Fibroblast of skin of abdomen (primary cell): ENCODE measurements at regions not wholly inside any gene's neighbourhood (a gene's known extent, or its start where the extent isn't known, plus 50 kb on each side); places are given as distances from the start of the nearest gene placed in this dataset.

Experiments used
- DNase-seq: peaks from one replicate; pipeline ENCODE4 v3.0.0-alpha.2; 2013

DNA sequence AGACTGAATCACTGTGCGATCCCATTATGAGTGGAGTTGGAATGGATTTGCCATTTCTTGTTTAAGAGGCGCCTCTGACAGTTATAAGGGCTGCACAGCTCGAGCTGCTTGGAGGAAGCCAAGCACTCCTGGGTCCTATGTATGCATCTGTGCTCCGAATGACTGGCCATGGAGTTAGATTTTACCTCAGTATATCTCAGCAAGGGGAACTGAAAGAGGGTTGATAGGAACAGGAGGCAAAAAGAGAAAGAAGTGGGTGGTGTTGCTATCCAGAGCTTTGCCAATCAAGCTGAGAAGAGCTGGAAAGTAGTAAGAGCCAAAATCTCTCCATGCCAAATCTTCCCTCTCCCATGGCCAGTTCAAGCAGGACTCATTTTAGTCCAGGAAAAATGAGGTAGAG is 632.0 kb upstream of the KIRREL3 start:
- no peak for DNase-seq

DNA sequence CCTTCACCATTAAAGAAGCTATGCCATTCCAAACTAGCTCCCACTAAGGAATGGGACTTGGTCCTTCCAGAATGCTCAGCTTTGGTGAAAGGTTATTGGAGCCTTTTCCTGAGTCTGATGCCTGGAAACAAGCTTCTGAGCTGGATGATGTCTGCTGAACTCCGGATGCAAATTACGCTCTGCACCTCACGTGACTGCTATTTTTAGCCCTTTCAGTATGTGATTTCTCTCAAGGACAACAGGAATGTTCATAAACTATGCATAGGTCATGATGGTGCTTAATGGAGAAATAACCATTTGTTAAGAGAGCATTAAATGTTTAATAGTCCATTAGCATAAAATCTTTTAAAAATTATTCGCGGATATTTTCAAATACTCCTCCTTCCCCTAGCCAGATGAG is 631.4 kb upstream of the KIRREL3 start:
- no peak for DNase-seq

DNA sequence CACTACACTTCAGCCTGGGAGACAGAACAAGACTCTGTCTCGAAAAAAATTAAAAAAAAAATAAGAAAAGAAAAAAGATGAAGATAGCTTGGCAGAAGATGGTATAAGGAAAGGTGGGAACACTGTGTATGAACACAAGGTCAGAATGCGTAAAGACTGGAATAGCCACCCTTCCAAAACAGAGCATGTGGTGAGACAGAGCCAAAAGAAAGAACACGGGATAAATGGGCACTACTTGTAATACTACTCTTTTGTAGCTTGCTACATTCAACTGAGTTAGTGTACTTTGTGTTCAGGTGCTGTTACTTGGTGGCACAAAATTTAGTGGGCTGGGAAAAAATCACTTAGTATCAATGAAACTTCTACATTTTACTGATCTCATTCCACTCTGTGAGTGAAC is 628.6 kb upstream of the KIRREL3 start:
- DNase-seq, result no peak

DNA sequence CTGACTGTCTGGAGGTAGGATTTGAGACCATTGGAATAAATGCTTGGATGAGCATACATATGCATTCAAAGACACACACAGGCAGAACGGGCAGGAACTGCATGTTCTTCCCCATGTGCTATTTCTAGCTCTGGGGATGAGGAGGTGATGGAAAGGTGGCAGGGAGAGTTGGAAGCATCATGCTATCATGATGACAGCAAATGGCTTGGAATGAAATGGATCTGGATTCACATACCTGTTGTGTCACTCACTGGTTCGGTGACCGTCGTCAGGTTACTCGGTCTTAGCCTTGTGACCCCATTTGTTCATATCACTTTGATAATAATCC is 627.9 kb upstream of the KIRREL3 start:
- no peak for DNase-seq

- peak; percentile 39 for DNase-seq
These were observed 627.3 kb upstream of the KIRREL3 start for GRCh38 chr11:127627629-127628457.

- no peak for DNase-seq
These were observed 626.6 kb upstream of the KIRREL3 start for GRCh38 chr11:127627204-127627603.

DNA sequence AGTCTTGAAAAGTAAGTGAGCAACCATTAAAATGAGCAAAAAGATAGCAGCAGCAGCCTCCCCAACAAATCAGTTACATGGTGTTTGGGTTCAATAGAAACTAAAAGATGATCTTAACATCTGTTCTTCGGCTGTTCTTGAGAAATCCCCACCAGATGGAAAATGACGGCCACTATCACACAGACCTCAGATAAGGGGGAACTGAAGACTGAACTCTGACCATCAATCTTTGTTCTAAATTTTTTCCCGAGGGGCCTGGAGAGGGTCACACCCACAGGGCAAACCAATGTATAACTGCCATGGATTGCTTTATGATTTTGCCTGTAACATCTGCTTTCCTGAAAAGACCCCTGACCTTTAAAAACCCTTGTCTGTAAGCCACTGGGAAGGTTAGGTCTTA is 624.8 kb upstream of the KIRREL3 start:
- DNase-seq, result no peak

- peak; percentile 51 for DNase-seq
These were observed 623.8 kb upstream of the KIRREL3 start for GRCh38 chr11:127624306-127624856.

- DNase-seq, result no peak
These were observed 622.1 kb upstream of the KIRREL3 start for GRCh38 chr11:127622686-127623085.

- DNase-seq, result no peak
These were observed 620.1 kb upstream of the KIRREL3 start for GRCh38 chr11:127620671-127621070.

GRCh38 chr11:127619946-127620345 is 619.4 kb upstream of the KIRREL3 start:
- no peak for DNase-seq

- no peak for DNase-seq
These were observed 618.2 kb upstream of the KIRREL3 start for GRCh38 chr11:127618721-127619120.

DNA sequence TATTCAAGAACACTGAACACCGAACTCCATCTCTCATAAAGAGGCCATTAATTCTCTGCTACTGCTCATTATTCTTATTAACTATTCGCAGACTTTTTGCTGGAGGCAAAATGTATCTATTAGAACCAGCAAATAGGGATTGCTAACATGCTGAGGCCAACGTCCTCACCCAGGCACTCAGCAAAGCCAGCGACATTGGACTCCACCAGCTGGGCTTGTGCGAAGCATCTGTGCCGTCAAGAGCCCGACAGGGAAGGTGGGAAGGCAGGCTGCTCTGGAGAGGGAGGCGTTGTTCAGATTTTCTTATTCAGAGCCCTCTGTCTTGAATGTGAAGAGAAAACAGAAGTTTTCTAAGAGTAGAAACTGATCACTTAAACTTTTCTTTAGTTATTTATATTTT is 615.6 kb upstream of the KIRREL3 start:
- no peak for DNase-seq

DNA sequence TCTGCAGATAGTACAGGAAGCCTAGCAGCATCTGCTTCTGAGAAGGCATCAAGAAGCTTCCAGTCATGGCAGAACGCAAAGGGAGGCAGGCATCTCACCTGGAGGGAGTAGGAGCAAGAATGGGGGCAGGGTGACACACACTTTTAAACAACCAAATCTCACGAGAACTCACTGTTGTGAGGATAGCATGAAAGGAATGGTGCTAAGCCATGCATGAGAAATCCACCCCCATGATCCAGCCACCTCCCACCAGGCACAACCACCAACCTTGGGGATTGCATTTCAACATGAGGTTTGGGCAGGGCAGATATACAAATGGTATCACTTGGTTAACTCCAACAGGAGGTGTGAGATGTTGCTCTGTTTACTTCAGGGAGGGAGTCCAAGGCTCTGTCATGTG is 612.0 kb upstream of the KIRREL3 start:
- DNase-seq, result no peak

DNA sequence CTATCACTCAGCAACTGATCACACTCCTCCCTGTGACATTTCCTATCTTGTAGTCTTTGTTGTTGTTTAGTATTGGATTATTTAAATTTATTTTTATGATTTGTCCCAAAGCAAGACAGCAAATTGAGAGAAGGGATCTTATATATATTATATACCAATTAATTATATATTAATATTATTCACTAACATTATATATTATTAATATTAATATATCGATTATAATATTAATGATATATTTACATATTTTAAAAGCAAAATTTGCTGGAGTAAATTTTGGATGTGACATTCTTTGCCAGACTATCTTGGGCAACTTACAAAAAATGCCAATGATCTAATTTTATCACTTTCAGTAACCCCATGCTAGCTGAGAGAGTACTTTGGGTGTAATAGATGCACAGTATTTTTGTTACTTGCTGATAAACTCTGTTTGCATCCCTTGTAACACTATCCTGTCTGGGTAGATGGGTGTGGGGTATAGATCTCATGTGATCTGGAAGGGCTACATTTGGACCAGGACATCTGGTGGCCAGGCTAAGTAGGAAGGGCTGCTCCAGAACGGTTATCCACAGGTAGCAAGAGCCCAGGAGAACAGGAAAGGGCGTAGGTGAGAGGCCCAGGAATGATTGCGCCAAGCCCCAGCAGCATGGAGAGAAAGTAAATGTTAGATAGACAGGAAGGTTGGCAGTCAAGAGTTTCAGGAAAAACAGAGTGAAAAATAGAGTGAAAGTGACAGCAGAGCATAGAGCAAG is 608.6 kb upstream of the KIRREL3 start:
- no peak for DNase-seq

GRCh38 chr11:127607487-127608085 is 607.0 kb upstream of the KIRREL3 start:
- DNase-seq, result no peak

GRCh38 chr11:127601578-127601977 is 601.0 kb upstream of the KIRREL3 start:
- no peak for DNase-seq

GRCh38 chr11:127600674-127601073 is 600.1 kb upstream of the KIRREL3 start:
- DNase-seq, result no peak

DNA sequence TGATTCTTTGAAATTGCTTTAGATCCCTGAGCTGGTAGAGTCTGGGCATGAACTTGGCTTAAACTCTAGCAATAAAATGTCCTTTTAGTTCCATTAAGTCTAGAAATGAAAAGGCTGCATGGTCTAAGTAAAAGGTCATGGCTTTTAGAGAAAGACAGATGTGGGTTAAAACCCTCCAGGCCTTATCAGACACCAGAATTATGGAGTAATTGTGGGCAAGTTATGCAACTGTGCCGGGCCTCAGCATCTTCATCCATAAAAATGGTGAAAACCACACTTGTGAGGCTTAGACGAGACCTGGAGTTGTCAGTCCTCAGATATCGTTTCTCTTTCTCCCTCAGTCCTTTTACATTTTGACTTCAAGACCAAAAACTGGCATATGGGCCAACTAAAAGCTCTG is 597.9 kb upstream of the KIRREL3 start:
- no peak for DNase-seq

- no peak for DNase-seq
These were observed 595.9 kb upstream of the KIRREL3 start for GRCh38 chr11:127596433-127596832.

- DNase-seq, result no peak
These were observed 591.8 kb upstream of the KIRREL3 start for GRCh38 chr11:127592371-127592770.

- DNase-seq, result no peak
These were observed 589.7 kb upstream of the KIRREL3 start for GRCh38 chr11:127590314-127590713.

DNA sequence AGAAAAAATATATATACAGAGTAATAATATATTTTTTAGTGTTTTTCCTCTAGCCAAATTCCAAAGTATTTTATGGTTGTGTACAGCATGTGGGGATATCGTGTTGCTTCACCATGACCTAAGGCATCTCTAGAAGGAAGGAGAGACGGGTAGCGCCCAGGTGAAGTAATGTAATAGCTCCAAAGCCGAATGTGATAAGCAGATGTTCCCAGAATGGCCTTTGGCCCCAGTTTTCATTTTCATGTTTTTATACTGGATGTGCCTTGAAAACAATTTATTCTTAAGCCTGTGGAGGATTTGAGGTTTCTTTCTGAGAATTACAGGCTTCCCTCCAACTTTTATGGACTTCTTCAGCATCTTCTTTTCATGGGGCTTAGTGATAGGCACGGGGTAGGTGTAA is 587.9 kb upstream of the KIRREL3 start:
- DNase-seq, result no peak

DNA sequence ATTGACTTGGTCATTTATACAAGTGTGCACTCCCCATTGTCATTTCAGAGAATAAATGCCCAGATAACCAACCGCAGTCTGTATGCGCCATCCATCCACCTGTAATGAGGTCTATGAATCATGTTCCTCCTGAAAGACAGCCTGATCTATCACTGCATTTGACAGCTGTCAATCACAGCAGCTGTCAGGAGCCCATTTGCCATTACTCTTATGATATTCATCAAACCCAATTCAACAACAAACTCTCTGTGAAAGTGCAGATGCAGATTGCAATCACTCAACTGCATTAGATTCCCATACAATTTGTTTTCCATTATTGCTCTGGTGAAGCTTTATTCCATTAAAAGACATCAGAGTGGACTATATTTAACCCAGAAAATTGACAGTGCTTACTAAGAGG is 586.9 kb upstream of the KIRREL3 start:
- no peak for DNase-seq
